HG03354 (cell line): ENCODE measurements at regions not wholly inside any gene's neighbourhood (a gene's known extent, or its start where the extent isn't known, plus 50 kb on each side); places are given as distances from the start of the nearest gene placed in this dataset.

Experiments used
- ATAC-seq: cut with Tn5 transposase; IDR thresholded peaks from one replicate; pipeline ENCODE4 v1.9.1; 2021; ENCODE audit warnings: mild to moderate bottlenecking; ENCODE audit not compliant: unreplicated experiment, poor library complexity, severe bottlenecking

DNA sequence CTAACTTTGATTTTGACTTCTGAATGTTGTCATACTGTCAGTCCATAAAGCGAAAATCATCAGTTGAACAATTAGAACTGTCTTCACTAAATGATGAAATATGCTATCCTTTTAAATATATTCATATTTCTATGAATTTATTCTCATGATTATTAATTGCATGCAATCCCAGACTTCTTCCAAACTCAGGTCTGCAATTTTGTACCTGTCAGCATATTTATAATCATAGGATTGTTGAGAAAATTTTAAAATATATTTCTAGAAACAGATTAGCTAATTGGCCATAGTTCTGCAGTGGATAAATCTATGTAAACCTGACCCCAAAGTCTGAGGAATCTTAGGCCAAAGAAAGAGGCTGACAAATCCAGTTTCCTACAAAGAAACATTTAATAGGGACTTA lies 347.5 kb downstream of the SLCO4C1 start:
- no peak for ATAC-seq

DNA sequence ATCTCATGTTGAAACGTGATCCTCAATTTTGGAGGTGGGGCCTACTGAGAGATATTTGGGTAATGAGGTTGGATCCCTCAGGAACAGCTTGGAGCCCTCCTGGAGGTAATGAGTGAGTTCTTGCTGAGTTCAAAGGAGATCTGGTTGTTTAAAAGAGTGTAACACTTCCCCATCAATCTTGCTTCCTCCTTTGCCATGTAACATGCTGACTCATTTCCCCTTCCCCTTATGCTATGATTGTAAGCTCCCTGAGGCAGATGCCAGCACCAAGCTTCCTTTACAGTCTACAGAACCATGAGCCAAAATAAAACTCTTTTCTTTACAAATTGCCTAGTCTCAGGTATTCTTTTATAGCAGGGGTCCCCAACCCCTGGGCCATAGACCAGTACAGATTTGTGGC lies 352.3 kb downstream of the SLCO4C1 start:
- ATAC-seq, result no peak

DNA sequence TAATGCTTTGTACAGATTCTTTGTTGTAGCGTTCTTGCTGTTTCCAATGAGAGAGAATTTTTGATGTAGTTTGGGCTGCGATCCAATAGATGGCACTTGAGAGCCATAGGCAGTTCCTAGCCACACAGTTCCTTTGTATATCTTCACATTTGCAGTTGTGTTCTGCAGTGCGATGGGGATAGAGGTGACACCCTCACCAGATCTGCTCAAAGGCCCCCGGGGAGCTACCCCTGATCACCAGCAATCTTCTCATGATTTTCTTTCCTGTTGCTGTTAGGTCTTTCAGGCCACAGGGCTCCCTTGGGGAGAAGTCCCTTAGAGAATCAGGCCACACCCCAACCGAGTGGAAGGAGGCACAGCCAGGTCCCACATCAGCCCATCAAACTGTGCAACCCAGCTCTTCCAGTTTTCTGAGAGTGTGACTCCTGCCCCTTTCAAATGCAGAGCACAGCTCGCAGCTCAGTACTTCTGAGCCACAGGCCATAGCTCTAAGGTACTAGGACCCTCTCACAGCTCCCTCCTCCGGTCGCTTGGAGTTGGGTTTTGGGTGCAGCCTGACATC lies 353.7 kb downstream of the SLCO4C1 start:
- ATAC-seq, result peak; percentile 91

DNA sequence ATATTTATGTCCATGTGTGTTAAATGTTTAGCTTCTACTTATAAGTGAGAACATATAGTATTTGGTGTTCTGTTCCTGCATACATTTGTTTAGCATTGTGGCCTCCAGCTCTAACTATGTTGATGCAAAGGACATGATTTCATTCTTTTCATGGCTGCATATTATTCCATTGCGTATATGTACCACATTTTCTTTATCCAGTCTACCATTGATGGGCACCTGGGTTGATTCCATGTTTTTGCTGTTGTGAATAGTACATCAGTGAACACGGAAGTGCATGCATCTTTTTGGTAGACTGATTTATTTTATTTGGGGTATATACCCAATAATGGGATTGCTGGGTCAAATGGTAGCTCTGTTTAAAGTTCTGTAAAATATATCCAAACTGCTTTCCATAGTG lies 359.0 kb downstream of the SLCO4C1 start:
- ATAC-seq, result no peak

DNA sequence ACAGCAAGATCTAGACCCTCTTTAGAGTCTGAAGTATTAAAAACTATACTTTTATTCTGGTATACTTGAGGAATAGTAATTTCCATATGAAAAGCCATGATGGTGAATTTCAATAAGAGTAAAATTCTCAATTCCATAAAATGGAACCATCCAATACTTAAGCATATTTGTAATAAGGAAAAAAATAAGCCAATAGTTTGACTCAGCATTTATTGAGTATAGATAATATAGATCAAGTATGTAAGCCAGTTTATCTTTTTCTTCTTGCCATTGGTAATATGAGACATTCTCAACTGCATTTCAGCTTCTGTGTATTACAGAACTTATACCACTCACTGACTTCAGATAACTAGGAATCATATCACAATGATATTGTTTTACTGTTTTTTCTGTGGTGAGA lies 361.0 kb downstream of the SLCO4C1 start:
- ATAC-seq, result no peak

DNA sequence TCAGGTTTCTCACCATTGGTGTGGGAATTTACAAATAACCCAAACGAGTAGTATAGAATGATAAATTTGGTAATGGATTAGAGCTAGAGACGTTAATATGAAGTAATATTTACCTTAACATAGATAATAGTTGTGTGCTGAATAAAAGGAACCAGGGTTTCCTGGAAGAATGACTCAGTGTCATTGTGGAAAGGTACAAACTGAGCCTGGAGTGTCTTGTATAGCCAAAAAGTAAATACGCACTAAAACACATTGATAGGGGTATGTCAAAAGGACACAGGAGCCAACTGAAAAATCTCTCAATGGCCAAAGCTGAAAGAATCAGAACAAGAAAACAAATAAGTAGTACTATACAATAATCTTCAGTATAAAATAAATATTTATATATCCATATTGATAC lies 363.5 kb downstream of the SLCO4C1 start:
- ATAC-seq, result no peak

DNA sequence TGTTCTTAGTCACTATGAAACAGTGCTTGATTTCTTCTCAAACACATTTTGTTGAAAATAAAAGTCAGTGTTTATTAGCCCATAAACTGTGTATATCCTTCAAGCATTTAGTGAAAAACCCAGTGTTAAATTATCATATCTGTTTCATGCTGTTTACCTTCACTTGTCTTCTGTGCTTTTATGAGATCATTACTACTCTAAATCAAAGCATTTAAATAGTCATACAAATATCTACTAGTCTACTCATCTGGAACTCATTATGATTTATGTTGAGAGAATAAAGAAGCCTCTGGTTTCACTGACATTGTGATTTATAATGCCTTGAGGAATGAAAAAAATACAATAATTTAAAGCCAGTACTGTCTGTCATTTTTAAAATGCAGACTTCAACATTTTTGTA lies 366.5 kb downstream of the SLCO4C1 start:
- ATAC-seq, result no peak

DNA sequence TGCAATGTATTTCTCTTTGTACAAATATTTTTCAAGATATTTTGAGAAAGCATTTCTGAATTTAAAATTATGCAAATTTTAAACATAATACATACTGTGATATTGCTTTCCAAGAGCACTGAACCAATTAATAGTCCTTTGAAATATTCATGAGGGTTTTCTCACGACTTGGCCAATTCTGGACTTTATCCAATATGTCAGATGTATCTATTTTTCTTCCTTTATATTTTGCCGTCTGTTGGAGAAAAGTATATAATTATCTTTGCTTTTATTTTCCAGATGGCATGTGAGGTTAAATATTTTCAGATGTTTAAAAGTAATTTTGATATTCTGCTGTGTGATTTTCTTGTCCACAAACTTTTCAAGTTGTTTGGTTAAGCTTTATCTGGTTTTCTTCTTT lies 378.9 kb downstream of the SLCO4C1 start:
- no peak for ATAC-seq

DNA sequence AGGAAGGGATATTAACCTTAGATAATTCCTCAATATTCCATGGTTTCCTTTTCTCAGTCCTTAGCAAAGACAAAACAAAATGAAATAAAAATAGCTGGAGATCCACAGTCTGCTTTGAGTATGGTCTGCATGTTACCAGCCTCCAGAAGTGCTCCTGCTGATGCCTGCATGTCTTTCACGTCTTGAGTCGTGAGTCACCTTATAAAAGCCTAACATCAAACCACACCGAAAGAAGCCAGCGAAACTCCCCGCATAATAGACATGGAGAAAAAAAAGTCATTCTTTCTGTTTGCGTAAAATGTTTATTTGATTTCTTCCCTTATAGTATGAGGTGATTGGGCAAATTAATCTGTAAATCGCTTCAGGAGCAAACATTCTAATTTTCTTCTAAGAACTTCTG lies 380.5 kb downstream of the SLCO4C1 start:
- ATAC-seq, result no peak

DNA sequence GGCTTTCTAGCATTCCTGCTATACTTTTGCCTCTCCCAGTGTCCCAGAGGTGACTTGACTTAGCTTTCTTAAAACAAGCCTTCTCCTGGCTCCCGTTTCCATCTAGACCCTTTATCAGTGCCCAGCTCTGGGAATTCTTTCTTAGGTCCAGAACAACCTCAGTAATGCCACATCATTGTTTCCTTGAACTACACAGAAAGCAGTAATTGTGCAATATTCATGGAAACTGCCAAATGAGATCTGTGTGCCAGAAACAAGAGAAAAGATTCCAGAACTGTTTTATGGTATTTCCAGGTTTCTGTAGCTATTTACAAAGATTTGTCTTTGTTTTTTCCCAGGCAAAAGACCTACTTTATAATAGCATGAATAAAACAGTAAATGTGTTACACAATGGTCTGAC lies 391.3 kb downstream of the SLCO4C1 start:
- no peak for ATAC-seq

DNA sequence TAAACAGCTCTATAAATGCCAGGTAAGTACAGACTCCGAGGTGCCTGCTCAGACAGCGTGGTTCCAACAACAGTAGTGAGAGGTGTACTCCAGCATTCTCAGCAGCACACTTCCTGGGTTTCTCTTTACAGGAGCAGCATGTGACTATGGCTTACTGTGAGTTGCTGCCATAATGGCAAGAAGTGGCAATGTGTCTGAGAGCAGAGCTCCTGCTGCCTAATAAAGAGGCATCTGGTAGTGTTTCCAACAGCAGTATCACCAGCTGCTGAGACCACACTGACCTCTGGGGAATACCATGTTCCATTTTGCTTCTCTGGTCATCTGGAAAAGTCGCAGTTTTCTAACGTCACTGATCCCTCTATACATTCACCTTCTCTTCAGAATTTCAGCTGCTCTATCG lies 398.2 kb downstream of the SLCO4C1 start:
- ATAC-seq, result peak; percentile 62

DNA sequence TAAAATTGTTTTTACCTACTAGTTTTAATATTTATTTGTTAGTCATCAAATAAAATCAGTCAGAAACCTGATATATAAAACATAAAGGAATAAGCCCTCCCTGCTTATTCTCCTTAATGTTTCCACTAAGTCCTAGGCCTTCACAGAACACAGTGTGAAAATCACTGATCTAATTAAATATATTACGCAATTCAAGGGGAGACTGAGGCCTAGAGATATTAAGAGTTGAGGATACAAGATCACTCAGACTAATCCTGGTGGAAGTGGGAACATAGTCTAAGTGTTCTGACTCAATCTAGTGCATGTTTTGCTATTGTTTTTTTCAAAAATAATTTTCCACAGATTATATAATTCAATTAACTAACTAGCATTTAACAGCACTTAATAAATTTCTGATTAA lies 401.1 kb downstream of the SLCO4C1 start:
- no peak for ATAC-seq

DNA sequence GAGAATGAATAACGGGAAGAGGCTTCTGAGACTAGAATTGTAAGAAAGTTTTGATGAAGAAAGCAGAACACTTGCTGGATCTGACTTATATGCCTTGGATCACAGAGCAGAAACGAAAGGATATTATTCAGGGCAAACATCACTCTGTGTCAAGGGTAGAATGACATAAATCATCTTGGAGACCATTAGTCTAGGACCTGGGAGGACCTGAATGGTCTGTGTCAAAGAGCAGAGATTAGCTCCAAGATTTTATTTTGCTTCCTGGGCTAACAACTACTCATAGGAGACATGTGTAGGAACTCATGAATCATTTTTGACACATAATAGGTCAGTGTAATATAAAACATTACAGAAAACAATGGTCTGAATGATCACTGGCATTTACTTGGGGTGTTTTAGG lies 417.9 kb downstream of the SLCO4C1 start:
- ATAC-seq, result no peak

DNA sequence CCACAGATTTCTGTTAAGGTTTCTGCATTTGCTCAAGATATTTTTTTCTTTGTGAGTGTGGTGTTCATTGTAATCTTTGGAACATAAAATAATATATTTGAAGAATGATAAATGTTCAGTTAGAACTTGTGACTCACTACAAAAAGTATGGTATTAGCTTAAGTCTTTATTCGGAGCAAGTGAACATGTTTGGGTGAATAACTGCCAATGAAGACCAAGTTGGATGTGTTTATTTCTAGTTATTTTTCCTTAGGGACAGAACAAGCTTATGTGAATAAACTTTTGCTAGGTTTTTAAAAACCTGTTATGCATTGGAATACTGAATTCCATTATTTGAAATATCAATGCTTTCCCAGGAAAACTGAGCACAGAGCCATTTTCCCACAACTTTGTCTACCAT lies 418.6 kb downstream of the SLCO4C1 start:
- ATAC-seq, result no peak

DNA sequence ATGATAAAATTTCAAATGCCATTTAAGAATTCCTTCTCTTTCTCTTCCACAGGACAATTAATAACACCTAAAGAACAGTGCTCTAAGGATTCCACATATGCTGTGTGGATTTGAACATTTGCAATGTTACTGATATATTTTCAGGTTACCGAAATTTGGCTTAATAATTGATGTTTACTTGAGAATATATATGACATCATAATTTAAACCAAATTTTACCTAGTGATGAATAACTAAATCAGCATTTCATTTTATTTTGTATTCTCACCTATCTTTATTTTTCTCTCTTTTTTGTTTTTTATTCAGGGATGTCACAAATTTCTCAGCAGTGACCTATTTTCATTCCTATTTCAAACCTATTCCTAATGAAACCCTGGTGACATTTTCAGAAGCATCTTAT lies 429.6 kb downstream of the SLCO4C1 start:
- no peak for ATAC-seq

DNA sequence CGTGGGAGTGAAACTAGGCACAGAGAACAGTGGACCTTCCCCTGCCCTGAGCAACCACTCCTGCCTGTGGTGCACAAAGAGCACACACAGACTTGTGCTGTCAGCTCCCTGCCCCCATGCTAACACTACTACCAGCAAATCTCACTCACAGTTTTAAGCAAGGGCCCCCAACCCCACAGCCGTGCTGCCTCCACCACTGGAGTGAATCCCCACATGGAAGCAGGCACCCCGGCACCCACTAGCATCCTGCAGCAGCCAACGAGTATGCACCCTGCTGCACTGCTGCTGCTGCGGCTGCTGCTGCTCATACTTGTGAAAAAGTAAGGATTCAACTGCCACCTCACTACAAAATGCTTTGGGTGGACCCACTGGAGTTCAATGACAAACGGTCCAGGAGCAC lies 435.5 kb downstream of the SLCO4C1 start:
- ATAC-seq, result no peak

DNA sequence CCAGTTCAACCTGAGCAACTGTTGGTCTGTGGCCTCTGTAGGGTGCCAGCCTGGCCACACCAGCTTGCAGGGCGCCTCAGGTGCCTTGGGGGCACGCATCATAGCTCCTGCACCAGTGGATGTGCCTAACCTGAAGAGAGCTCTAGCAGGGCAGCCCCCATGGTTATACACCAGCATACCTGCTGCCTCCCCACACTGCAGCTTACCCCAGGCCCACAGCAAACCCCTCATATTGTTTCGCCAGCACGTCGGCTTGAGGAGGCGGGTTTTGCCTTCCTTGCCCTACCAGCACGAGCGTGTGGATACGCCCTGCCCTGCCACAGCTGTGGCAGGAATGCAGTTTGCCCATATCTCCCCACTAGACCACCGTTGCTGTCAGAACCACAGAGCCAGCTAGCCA lies 435.9 kb downstream of the SLCO4C1 start:
- no peak for ATAC-seq

DNA sequence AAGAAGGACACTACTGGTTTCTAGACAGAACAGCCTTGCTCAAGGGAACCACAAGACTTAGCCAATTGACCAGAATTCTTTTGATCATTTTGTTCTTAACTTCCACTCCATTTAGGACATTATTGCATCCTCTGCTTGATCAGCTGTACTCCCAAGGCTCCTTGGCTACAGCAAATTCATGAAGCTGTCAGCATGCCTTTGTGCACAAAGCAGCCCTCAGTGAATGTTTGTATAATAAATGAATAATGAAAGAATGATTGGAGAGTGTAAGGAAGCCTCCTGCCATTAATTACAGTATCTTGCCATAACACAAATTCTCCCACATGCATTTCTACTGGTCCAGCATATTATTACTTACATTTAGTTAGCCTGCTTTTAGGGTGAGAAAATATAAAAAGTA lies 449.6 kb downstream of the SLCO4C1 start:
- no peak for ATAC-seq

DNA sequence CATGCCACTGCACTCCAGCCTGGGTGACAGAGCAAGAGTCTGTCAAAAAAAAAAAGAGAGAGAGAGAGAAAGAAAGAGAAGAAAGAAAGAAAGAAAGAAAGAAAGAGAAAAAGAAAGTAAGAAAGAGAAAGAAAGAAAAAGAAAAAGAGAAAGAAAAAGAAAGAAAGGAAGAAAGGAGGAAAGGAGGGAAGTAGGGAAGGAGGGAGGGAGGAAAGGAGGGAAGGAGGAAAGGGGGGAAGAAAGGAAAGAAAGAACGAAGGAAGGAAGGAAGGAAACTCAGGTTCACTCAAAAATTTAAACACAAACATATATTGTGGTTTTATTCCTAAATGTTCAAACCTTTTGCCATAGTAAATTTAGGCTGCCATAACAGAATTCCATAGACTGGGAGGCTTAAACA lies 453.0 kb downstream of the SLCO4C1 start:
- no peak for ATAC-seq

DNA sequence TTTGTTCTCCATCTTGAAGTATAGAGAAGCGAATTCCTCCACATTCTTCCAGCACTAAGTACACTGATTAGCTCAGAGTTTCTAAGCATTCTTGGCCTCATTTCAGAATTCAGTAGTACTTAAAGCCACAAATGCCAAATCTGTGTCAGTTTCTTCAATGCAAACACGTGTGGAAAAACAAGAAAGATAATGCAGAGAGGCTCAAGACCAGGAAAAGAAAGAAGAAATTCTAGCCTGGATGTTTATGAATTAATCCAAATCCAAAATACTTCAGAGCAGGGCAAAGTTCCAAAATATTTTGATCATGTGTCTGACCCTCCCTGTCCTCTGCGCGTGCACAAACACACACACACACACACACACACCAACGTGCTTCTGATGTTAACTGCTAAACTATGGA lies 457.6 kb downstream of the SLCO4C1 start:
- no peak for ATAC-seq

DNA sequence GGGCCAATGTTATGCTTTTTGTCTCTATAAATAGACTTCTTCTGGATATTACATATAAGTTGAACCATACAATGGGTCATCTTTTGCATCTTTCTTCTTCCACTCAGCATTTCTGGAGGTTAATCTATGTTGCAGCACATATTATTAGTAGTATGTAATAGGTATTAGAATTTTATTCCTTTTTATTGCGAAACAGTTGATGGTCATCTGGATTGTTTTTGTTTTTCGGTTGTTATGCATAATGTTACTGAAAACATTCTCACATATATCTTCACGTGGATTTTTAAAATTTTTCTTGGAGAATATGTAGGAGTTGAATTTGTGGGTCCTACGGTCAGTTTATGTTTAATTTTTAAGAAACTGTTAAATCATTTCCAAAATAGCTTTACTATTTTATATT lies 466.8 kb downstream of the SLCO4C1 start:
- ATAC-seq, result no peak

DNA sequence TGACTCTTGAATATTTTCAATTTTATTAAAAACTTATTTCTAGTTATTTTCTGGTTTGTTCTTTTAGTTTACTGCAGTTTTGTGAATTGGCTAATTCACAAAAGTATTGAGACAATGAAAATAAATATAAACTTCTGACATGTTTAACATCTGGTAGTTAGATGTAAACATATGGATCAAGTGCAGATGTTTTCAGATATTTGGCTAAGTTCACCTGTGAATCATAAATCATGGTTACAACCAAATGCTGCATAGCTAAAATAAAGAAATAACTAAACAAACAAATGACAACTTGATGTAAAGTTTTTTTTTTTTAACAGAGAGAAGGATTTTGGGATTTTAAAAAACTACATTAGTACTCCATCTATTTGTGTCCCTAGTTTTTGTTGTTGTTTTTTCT lies 484.6 kb downstream of the SLCO4C1 start:
- ATAC-seq, result no peak

DNA sequence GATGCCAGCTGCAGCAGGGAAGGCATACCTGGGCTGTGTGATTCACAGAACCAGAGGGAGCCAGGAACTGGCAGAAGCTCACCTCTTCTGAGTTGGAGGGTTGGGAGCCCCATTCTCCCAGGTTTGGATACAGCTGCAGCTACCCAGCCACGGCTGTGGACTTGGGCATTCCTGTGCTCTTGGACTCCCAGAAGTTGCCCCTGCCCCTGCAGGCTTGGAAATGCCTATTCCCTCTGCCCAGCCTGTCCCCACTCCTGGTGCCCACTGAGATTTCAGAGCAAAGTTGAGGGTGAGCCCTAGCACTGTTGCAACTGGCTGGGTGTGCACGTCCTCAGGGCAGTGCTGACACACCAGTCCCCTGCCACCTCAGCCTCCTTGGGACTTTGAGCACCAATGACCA lies 489.7 kb downstream of the SLCO4C1 start:
- no peak for ATAC-seq
